Tibial artery (tissue), 4 donors: ENCODE measurements at regions not wholly inside any gene's neighbourhood (a gene's known extent, or its start where the extent isn't known, plus 50 kb on each side); places are given as distances from the start of the nearest gene placed in this dataset.
"Not testable (repeated sequence)": the region's sequence is repeated elsewhere in the genome, so short reads cannot be mapped to it uniquely, and the experiment has no call there.

Experiments used
- DNase-seq, 2 donors: peaks; one replicate each; pipeline ENCODE4 v3.0.0-alpha.2; 2019
- H3K27ac ChIP-seq, 2 donors: fragments of 200-600 bp; sonication (generic) in 1 of 2; 1 replicate in 1 of 2; 2 replicates in 1 of 2; pipeline ENCODE4 v1.5.1; 2018 to 2019; ENCODE audit warnings: mild to moderate bottlenecking in 1 of 2
- H3K27me3 ChIP-seq, 2 donors: fragments of 200-600 bp; sonication (generic) in 1 of 2; one replicate each; pipeline versions ENCODE4 v1.5.1 to v1.6.0; 2016 to 2019
- H3K36me3 ChIP-seq, 3 donors: fragments of 200-600 bp; sonication (generic) in 2 of 3; one replicate each; pipeline ENCODE4 v1.5.1; 2016 to 2019; ENCODE audit warnings: mild to moderate bottlenecking in 2 of 3
- H3K4me1 ChIP-seq, 4 donors: fragments of 200-600 bp; sonication (generic) in 2 of 4; 1 replicate in 3 of 4; 2 replicates in 1 of 4; pipeline ENCODE4 v1.5.1; 2016 to 2019
- H3K4me3 ChIP-seq, 2 donors: fragments of 200-600 bp; sonication (generic) in 1 of 2; 1 replicate in 1 of 2; 2 replicates in 1 of 2; pipeline ENCODE4 v1.5.1; 2018 to 2019; ENCODE audit warnings: mild to moderate bottlenecking in 2 of 2
- H3K9me3 ChIP-seq, 3 donors: fragments of 200-600 bp; sonication (generic) in 1 of 3; one replicate each; pipeline ENCODE4 v1.5.1; 2016 to 2019
- CTCF ChIP-seq, 2 experiments: fragments of 200-600 bp in 1 of 2; fragments of 450-650 bp in 1 of 2; IDR thresholded peaks; one replicate each; pipeline ENCODE4 v1.5.1; 2017 to 2019; ENCODE audit warnings: antibody characterized with exemption in 2 of 2, mild to moderate bottlenecking in 1 of 2, moderate library complexity in 1 of 2
- intact Hi-C: fragments of 100-400 bp; cut with DNase I; formaldehyde crosslinking; loops from one replicate; pipeline ENCODE4 v1.15.0; 2023; ENCODE audit warnings: low total_unique reads

- no peak overlapping the region for H3K4me3 ChIP-seq
- no peaks in the 10 kb centered on the region for H3K36me3 ChIP-seq
- no peak for TF ChIP-seq CTCF (IDR thresholded peaks at IDR 0.05)
- intact Hi-C loops, result no loop called here
- H3K27me3 ChIP-seq, result no peaks in the 10 kb centered on the region
- no peaks in the 10 kb centered on the region for H3K4me1 ChIP-seq
- no peak overlapping the region for H3K27ac ChIP-seq
- no peaks in the 10 kb centered on the region for H3K9me3 ChIP-seq
- DNase-seq, result no peak
Observed at GRCh38 chr6:76578746-76579145, 506.3 kb upstream of the IMPG1 start.

- intact Hi-C loops, result no loop called here
Observed at GRCh38 chr6:76574746-76575145, 502.3 kb upstream of the IMPG1 start.

GRCh38 chr6:76565932-76566331, 493.5 kb upstream of the IMPG1 start:
- Histone ChIP-seq H3K27ac (no peak overlapping the region), H3K4me1 (no peaks in the 10 kb centered on the region), H3K36me3 (no peaks in the 10 kb centered on the region), H3K9me3 (peaks cover 0 to 9% (median 6%) of the 10 kb centered on the region in 3 donors), H3K4me3 (no peak overlapping the region), H3K27me3 (no peaks in the 10 kb centered on the region)
- intact Hi-C loops, result no loop called here
- TF ChIP-seq CTCF (IDR thresholded peaks at IDR 0.05), result no peak
- DNase-seq, result no peak

More at GRCh38 chr6:76574746-76575145, 502.3 kb upstream of the IMPG1 start:
- H3K27ac ChIP-seq, result no peak overlapping the region
- no peak overlapping the region for H3K4me3 ChIP-seq
- H3K4me1 ChIP-seq, result no peaks in the 10 kb centered on the region
- no peak for TF ChIP-seq CTCF (IDR thresholded peaks at IDR 0.05)
- H3K27me3 ChIP-seq, result no peaks in the 10 kb centered on the region
- H3K9me3 ChIP-seq, result no peaks in the 10 kb centered on the region
- no peaks in the 10 kb centered on the region for H3K36me3 ChIP-seq
- DNase-seq, result no peak

- H3K9me3 ChIP-seq, DNase-seq, H3K4me3 ChIP-seq, intact Hi-C loops, H3K27ac ChIP-seq, H3K4me1 ChIP-seq, H3K36me3 ChIP-seq, H3K27me3 ChIP-seq: not testable (repeated sequence)
Observed at GRCh38 chr6:76562371-76562770, 489.9 kb upstream of the IMPG1 start.

GRCh38 chr6:76560851-76561755, 488.6 kb upstream of the IMPG1 start:
- intact Hi-C loops, H3K36me3 ChIP-seq, DNase-seq, H3K27me3 ChIP-seq, H3K9me3 ChIP-seq, H3K4me3 ChIP-seq, H3K27ac ChIP-seq, H3K4me1 ChIP-seq: not testable (repeated sequence)

GRCh38 chr6:76553256-76553655, 480.8 kb upstream of the IMPG1 start:
- Histone ChIP-seq H3K9me3 (no peaks in the 10 kb centered on the region), H3K4me1 (no peaks in the 10 kb centered on the region), H3K36me3 (no peaks in the 10 kb centered on the region), H3K27me3 (no peaks in the 10 kb centered on the region), H3K4me3 (no peak overlapping the region), H3K27ac (no peak overlapping the region)
- no peak for TF ChIP-seq CTCF (IDR thresholded peaks at IDR 0.05)
- intact Hi-C loops, result no loop called here
- no peak for DNase-seq
